Putamen (tissue), 1 donor: ENCODE measurements at regions not wholly inside any gene's neighbourhood (a gene's known extent, or its start where the extent isn't known, plus 50 kb on each side); places are given as distances from the start of the nearest gene placed in this dataset.

Experiments used
- DNase-seq: peaks from one replicate; pipeline ENCODE4 v3.0.0-alpha.2; 2016; ENCODE audit warnings: low spot score

DNA sequence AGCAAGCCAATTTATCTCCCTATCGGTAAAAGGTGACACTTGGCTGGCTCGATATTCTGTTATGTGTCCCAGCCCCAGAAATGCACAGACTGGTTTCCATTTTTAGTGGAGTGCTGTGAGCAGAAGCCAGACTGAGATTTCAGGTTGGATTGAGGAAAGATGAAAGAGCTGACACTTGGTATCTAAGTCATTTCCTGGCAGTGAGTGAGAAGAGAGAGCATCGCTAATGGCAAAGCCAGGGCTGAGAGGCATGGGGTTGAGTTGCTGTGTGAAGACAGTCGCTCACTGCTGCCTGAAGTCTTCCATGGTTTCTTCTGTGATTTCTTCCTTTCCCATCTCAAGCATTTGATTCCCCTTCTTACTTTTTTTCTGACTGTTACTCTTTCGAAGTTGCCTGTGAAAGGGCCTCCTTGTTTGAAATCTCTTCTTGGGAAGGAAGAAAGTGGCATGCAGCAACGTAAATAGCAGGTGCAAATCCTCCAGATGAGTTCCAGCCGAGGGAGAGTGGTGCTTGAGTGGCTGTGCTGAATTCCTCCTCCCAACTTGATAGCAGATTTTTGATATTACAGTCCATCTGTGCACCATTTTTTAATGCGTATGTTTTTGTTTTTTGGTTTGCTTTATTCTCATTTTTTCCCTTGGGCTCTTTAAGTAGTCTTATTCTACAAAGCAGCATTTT lies 109.2 kb upstream of the LIMCH1 start:
- no peak for DNase-seq

DNA sequence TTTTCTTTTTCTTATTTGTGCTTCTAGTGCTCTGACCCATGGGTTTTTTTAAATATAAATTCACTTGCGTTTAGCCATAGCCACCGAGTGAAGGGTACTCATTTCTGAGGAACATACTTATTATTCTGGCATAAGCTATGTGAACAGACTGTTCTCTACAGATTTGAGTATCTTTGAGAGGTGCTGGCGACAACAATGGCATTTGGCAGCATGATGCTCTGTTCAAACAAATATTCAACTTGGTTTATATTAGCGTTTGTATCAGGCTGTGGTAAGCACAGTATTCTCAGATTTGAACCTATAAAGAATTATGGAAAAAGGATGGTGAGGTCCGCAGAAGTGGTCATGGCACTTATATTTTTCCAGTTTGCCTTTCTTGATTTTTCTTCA lies 108.7 kb upstream of the LIMCH1 start:
- no peak for DNase-seq

- no peak for DNase-seq
Measured at GRCh38 chr4:41430792-41431191, 107.2 kb upstream of the LIMCH1 start.

- no peak for DNase-seq
Measured at GRCh38 chr4:41431276-41431675, 106.7 kb upstream of the LIMCH1 start.

DNA sequence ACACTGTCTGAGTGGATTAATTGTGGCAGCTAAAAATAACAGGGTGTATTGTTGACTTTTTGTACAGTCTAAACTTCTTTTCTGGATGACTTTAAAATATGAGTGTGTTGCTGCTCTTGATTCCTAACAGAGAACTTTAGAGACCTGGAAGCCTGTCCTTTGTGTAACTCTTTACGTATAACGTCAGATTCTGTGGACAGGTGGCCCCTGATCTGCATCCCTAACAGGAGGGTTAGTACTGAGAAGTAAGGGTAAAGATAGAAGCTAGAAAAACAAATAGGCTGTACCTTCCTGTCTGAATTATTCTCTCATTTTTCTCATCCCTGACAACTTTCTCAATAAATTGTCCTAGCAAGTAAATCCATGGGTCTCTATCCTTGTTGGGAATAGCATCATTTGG lies 105.7 kb upstream of the LIMCH1 start:
- no peak for DNase-seq

GRCh38 chr4:41432881-41433280 lies 105.1 kb upstream of the LIMCH1 start:
- peak; percentile 48 for DNase-seq

- no peak for DNase-seq
Measured at GRCh38 chr4:41433361-41433760, 104.6 kb upstream of the LIMCH1 start.

GRCh38 chr4:41435510-41435909 lies 102.4 kb upstream of the LIMCH1 start:
- DNase-seq = no peak

GRCh38 chr4:41436419-41436818 lies 101.5 kb upstream of the LIMCH1 start:
- DNase-seq = no peak

DNA sequence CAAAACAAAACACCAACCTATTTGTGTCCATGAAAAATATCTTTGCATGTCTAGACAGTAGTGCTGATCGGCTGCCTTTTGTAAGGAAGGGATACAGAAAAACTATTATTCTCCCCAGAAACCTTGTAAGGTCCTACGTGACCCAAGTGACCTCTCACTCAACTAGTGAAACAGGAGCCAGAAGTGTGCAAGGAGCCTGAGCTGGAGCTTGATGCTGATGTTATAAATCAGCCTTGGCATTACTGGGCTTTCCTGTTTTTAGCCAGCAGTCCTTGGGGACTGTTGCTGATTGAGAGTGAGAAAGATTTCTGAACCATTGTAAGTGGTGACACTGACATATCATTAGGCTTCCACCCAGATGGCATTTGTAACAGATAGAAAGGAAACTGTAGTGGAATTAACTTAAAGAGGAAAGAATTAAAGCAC lies 100.8 kb upstream of the LIMCH1 start:
- DNase-seq = no peak

DNA sequence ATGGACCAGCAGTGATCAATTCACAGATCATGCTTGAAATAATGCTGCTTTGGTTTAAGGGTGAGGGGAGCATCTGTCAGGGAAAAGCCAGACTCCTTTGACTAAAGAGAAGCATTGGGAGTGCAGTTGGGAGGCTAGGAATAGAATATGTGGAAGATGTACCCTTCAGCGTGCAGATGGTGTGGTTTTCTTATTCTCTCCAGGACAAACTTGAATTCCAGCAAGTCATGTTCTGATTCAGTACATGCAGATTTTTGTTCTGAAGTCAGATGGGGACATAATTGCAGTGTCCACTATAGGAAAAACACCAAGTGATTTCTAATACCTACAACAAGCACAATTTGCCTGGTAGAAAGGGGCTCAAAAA lies 99.0 kb upstream of the LIMCH1 start:
- no peak for DNase-seq

- no peak for DNase-seq
Measured at GRCh38 chr4:41442810-41443209, 95.1 kb upstream of the LIMCH1 start.

GRCh38 chr4:41443340-41444079 lies 94.4 kb upstream of the LIMCH1 start:
- DNase-seq = no peak

GRCh38 chr4:41446391-41446790 lies 91.6 kb upstream of the LIMCH1 start:
- no peak for DNase-seq

GRCh38 chr4:41446981-41447725 lies 90.8 kb upstream of the LIMCH1 start:
- no peak for DNase-seq

DNA sequence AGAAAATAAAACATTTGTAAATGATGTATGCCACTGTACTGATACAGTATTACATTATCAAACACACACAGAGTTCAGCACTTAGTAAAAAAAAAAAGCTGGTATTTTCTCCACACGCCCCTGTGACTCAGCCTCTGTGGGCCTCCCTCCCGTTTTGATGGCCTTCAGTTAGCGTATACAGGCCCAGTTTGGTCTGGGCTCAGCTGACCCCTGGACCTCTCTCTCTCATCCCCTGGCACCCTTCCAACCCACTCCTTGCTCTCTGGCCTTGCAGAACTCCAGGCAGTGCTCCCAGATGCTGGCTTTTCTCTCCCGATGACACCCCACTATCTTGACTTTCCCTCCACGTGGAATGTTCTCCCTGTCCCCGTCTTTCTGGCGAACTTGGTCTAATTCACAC lies 89.0 kb upstream of the LIMCH1 start:
- DNase-seq = no peak

GRCh38 chr4:41451961-41452360 lies 86.0 kb upstream of the LIMCH1 start:
- DNase-seq = no peak

GRCh38 chr4:41452484-41453225 lies 85.3 kb upstream of the LIMCH1 start:
- no peak for DNase-seq

DNA sequence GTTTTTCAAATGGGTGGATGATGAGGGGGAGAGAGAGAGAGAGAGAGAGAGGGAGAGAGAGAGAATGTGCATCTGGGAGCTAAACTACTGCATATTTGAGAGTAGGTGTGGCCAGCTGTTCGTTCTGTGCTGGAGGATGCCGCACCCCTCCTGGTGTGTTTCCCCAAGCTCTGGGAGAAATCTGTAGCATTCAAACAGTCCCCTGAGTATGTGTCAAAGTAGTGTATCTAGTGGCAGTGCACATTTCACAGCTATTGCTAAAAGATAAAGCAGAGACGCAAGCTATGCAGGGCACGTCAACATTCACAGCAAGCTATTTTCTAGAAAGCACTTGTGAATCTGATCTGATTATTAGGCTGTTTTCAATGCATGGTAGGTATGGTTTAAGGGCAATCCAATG lies 83.5 kb upstream of the LIMCH1 start:
- no peak for DNase-seq

- DNase-seq = no peak
Measured at GRCh38 chr4:41455206-41455605, 82.8 kb upstream of the LIMCH1 start.

DNA sequence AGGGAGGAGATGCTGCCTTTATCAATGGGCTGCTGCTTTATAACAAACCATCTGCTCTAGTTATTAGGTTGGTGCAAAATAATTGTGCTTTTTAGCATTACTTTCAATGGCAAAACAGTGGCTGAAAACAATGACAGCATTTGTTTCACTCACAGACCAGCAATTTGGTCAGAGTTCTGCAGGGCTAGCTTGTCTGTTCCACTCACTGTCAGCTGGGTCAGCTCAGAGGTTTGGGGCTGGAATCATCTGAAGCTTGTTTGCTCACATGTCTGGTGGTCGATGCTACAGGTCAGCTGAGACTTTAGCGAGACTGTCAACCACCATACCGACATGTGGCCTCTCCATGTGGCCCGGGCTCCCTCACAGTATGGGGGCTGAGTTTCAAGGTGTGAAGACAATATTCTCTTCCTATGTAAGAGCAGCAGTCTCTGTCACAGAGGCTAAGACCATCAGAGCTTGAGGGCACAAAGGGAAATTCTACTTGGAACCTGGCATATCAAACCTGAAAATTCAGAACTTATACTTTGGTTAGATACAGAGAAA lies 81.3 kb upstream of the LIMCH1 start:
- peak; percentile 29 for DNase-seq

- no peak for DNase-seq
Measured at GRCh38 chr4:41458689-41459088, 79.3 kb upstream of the LIMCH1 start.
